Effector CD4-positive, alpha-beta T cell (primary cell): ENCODE measurements at regions not wholly inside any gene's neighbourhood (a gene's known extent, or its start where the extent isn't known, plus 50 kb on each side); places are given as distances from the start of the nearest gene placed in this dataset.

Experiments
- DNase-seq: peaks from one replicate; pipeline ENCODE4 v3.0.0-alpha.2; 2020

DNA sequence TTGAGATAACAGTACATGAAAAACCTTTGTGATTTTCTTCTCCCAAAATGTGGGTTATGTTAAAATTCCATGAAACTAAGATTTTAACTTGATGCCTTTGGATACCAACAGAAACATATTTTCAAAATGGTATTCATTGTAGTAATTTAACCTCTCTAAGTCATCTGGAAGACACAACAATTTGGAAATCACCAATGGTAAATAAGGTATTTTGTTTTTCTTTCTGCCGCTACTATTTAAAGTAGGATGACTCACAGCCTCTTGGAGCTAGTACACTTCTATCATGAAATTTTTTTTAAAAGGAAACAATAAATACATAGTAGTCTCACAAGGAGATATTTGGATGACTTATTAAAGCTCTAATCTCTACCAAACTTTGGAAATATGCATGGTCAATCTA is 291.6 kb upstream of the VEPH1 start:
- DNase-seq, result no peak

DNA sequence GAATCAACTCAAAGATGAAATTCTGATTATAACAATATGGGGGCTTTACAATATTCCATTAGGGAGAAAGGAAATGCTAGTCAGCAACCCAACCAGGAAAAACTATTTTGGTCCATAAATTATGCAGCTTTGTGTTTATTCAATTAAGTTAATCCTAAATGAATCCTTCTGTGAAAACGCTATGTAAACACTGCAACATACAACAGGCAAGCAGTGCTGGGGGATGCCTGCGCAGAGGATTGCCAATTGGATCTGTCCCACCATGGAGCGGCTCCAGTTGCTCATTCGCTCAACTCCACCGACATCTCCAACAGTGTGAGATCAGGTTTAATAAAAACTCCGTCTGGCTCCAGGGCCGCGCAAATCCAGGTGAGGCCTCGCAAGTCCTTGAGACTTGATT is 290.5 kb upstream of the VEPH1 start:
- no peak for DNase-seq

DNA sequence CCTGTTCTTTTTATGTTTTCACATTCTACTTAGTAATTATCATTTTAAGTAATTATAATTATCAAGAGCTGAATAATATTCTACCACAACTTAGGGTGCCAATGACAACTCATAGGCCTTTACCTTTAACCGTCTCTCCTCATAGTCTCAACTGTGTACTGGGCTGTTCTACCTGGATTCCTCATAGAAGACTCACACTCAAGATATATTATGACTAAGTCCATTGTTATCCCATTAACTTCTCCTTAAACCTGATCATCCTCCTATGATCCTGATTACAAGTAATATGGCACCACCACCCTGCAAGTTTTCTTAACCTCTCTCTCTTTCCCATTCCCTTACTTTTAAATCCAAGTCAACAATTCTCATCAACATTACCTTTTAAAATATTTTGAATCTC is 285.9 kb upstream of the VEPH1 start:
- DNase-seq, result no peak

DNA sequence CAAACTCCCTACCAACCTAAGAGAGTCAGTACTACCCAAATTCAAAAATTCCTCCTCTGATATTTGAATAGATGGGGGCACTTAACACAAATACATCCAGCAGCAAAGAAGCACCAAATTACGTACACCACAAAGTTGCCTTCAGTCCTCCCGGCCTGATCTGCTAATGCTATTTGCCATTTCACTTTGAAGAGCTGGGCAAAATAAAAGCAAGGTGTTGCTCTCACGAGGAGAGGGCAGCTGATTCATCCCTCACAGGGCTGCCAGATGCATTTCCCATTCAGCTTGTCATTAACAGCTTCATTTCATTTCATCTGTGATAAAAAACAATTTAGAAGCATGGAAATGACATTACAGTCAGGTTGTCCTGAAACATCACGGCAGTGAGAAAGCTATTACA is 283.4 kb upstream of the VEPH1 start:
- DNase-seq, result no peak

DNA sequence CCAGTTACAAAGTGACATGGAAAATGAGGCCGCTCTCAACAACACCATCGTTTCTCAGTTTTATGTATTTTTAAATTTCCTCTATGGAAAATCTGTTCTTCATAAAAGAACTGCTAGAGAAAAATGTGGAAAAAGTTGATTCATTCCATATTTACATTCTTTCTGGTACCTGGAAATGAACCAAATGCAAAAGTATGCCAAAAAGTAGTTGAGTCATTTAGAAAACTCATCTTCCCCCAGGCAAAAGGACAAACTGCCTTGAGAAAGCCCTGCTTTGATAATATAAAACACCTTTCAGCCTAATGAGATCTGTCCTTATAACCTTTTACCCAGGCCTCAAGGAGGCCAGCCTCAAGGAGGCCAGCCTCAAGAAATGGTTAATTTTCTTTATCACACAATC is 283.0 kb upstream of the VEPH1 start:
- no peak for DNase-seq

DNA sequence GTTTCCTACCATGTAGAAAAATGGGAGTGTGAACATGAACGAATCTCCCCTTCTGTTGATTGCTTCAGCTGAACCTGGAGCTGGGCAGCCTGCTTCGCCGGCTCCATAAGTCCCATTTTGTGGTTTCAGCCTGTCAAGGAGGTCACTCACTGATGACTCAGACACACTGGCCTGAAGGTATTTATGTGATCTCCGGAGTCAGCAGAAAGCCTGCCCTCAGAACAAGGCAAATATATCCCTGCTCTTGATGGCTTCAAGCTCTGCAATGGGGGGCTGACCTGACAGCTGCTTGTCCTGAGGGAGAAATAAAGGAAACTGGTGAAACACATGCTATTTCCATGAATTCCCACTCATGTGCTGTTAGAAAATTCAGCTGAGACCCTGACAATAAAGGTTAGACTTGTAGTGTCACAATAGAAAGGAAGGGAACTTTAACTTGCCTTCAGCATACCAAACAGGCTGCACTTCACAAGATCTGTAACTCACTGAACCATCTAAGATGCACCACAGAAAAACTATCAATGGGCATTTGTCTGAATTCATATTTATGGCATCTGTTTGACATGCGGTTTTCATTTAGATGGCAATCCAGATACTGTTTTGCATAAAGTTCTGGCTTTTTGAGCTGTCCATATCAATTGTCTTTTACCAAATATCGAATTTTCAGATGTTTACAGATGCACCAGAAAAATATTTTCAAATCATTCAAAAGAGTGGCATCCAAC is 282.0 kb upstream of the VEPH1 start:
- DNase-seq, result no peak

DNA sequence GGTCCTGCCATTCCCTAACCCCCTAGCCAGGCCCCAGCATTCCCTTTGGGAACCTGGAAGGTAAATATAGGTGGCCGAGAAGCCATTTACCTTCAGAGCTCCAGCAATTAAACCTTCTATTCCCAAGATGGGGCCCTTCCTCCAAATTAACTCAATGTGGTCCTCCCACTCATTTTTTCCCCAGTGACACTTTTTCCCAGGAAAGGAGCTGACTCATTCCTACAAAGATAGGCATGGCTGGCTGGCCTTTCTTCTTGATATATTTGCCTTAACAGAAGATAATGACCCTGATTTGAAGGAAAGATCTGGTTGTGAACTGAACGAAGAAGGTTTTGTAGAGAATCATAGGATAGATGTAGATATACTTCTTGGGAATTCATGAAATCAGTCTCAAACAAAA is 279.0 kb upstream of the VEPH1 start:
- no peak for DNase-seq

DNA sequence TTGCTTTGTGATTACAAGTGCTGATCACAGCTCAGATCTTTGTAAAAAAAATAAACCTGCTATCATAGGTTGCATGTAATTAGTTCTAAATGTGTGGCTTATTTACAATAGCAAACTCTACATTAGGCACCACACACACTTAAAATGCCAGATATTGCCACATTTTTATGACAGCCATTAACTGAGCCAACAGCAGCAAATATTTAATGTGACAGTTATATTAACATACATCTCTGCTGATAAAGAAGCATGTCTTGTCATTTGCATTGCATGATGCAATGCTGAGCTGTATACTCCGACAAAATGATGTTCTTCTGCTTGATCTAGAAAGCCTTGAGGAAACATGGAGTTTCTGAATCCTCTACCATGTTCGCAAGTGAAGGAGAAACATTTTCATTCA is 273.6 kb upstream of the VEPH1 start:
- no peak for DNase-seq

DNA sequence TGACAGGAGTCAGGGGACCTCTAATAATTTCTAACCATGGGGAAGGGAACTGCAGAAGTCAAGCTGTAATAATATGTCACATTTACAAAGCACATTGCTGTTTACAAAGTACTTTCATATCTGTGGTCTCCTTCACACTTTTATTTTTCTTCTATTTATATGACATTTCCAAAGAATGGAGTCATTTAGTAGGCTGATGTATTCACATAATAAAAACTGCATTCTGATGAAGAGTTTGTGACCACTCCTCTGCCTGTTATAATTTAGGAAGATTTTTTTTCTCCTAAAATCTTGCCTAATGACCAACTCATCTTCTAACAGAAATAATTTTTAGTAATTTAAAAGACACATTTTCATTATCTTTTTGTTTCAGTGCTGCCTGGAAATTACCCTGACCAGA is 272.2 kb upstream of the VEPH1 start:
- no peak for DNase-seq

DNA sequence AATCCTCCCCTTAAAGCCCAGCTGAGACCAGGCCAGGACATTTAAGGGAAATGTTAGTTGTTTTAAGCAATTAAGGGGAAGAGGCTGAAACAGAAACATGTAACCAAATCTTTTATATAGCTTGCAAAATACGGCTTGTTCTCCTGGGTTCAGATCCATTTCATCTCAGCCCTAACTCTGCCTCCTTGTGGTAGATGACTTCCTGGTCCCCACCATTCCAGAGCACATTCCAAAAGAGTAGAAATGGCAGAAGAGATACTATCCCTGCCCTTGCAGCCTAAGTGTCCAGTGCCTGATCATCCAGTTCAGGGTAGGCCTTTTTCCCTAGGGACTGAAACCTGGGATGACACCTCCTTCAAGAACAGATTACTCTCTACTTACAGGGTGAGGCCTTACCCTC is 266.2 kb upstream of the VEPH1 start:
- no peak for DNase-seq

DNA sequence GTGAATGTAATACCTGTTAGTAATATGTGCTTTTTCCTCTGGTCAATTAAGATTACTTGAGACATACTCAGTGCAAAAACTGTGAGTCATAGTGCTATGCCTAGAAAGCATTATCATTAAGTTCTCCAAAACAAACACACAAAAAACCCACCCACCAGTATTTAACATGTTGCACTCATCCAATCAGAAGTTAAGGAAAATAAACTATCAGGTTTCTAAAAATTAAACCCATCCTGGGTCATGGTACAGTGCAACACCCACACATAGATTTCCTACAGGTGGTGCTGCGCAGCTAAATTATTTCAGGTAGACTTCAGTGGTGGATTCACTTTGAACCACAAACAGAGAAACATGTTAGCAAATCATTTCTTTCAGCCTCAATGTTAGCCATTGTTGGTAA is 264.4 kb upstream of the VEPH1 start:
- DNase-seq, result no peak

DNA sequence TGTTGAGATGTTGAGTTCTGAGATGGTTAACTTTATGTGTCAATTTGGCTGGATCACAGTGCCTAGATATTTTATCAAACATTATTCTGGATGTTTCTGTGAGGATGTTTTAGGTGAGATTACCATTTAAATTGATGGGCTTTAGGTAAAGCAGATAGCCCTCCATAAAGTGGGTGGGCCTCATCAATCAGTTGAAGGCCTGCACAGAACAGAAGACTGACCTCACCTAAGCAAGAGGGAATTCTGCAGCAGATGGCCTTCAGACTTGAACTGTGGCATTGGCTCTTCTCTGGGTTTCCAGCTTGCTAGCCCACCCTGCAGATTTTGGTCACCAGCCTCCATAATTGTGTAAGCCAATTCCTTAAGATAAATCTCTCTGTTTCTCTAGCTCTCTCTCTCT is 260.4 kb upstream of the VEPH1 start:
- no peak for DNase-seq

DNA sequence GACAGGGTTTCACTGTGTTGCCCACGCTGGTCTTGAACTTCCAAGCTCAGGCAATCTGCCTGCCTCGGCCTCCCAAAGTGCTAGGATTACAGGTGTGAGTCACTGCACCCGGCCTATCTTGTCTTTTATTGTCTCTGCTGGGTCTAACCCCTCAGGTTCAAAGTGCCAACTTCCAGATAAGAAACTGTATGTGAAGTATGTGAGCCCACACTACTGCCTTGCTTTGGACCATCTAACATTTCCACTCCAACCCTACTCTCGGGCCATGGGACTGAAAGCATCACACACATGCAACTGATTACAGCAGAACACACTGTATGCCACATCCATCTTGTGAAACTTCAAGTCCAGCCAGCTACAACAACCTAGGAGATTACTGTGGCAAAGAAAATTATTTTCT is 256.1 kb upstream of the VEPH1 start:
- no peak for DNase-seq

DNA sequence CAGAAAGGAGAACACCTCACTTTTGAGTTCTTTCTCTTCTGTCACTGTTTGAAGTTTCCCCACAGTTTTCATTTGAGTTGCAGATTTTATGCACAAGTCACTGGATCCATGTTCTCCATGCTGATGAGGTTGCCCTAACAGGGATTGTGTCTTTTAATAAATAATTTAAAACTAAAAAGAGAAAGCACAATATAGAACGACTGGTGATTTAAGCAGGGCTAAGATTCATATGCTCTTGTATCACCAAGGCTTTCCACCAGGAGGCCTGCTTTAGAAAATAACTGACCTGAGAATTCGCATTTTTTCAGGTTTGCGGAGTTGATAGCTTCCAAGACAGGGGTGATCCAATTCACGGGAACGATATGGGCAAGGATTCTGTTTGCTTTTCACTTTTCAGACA is 252.0 kb upstream of the VEPH1 start:
- DNase-seq, result no peak

DNA sequence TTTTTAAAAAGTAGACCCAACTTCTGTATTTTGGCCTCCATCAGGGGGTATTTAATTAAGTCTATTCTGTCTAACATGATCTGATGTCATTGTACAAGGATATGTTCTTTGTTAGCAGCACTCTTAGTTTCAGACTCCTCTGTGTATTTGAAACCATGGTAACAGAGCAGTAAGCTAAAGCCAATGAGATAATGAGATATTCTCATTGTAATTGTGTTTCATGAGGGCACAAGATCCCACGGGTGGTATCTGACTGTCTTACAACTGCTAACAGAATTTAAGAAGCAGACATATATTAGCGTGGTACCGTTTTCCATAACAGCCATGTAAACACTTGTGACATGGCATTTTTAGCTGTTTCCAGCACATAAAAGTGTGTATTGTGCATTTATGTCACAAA is 251.2 kb upstream of the VEPH1 start:
- no peak for DNase-seq

DNA sequence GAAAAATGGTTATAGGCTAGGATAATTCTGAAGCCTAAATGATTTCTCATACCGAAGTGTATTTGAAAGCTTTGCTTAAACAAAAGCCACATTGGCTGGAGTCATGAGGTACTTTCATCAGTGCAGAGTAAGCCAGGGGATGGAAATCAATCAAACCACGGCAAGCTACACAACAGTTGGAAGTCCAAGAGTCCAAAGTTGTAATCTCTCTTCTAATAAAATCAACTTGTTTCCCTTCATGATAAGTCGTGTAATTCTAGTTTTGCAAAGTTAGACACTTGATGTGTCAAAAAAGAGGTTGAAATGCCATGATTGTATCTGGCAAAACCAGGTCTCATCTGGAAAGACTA is 250.5 kb upstream of the VEPH1 start:
- no peak for DNase-seq

DNA sequence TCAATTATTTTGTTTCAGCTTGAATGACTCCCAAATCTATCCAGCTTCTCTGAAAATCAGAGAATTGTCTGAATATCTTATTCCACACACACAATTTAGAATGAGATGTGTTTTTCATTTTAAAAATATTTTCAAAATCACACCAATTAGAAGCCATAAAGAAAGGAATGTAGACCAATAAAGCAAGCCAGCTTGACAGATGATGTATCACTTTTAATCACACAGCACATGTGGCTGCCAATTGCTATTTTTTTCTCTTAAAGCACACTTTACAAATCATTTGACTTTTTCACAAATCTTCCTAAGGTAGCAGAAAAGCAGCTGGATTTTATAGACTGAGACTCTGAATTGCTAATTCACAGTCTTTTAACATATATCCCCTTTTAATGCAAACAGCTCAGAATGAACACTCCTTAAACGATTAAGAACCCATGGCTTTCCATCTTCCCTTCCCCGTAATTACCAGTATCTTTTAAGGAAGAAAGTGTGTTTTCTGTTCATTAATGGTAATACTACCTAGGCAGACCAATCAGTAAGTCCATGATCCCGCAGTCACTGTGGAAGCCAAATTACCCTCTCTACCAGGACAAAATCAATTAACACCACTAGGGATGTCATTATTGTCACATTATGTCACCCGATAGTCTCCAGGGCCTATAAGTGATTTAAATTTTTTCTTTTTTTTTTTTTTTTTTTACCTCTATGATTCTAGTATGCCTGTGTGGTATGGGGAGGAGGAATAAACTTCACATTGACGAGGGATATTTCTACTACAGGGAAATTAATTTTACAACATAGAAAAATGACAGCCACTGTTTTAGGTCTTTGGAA is 250.0 kb upstream of the VEPH1 start:
- no peak for DNase-seq

DNA sequence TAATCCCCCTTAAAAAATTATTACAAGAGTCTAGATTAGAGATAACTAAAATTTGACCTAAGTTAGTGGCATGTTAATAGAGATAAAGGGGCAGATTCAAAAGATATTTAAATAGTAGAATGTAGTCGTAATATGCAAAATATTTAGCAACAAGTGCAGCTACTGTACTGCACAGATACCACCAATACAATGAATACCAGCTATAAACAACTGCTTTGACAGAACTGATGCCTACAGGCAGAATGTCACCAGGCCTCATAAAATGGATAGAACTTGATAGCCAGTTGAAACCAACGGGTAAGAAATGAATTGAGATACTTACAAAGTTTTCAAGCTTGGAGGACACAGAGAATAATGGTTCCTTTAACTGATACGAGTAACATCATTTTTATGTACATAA is 249.3 kb upstream of the VEPH1 start:
- no peak for DNase-seq

DNA sequence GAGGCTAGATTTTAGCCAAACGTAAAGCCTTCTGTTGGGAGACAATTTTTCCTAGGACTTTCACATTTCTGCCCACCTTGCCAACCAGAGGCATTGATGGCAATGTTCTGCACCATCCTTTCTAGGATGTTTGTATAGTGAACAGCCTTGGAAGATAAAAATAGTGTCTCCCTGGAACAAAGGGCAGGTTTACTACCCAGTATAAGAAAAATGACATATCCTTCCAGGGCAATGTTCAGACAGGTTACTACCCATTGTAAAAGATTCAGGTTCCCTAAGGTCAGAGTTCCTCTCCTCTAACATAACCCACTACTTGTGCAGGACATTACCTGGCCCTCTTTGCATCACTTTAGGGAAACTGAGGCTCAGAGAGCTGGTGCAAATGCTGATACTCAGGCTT is 248.2 kb upstream of the VEPH1 start:
- no peak for DNase-seq

DNA sequence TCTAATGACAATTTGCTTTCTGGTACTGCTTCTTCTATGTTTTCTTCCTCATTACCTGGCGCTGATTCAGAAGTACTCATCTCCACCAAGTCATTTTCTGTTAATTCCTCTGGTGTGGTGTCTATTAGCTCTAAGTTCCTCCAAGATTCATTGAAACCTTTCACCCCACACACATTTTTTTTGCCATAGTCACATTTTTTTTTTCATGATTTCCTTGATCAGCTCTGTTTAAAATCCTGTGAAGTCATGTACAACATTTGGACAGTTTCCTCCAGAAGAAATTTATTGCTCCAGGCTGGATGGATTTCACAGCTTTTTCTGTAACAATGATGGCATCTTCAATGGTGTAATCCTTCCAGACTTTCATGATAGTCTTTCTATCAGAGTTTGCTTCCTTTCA is 243.2 kb upstream of the VEPH1 start:
- DNase-seq, result no peak

DNA sequence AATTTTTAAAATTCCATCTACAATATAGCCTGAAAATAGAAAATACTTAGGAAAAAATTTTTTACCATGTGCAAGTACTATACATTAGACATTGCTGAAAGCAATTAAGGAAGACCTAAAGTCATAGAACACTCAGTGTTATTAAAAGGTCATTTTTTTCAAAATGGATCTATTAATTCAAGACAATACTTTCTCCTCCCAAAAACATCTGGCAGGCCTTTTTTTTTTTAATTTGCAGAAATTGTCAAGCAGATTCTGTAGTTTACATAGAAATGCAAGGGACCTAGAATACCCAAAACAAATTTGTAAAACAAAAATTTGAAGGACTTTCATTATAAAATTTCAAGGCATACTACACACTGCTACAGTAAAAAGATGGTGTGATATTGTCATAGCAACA is 238.4 kb upstream of the VEPH1 start:
- no peak for DNase-seq

DNA sequence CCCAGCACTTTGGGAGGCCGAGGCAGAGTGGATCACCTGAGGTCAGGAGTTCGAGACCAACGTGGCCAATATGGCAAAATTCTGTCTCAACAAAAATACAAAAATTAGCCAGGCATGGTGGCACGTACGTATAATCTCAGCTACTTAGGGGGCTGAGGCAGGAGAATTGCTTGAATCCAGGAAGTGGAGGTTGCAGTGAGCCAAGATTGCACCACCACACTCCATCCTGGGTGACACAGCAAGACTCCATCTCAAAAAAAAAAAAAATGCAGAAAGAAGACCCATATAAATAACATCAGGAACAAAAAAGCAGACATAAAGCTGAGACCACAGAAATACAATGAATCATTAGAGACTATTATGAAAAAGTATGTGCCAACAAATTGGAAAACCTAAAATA is 235.2 kb upstream of the VEPH1 start:
- DNase-seq, result no peak

DNA sequence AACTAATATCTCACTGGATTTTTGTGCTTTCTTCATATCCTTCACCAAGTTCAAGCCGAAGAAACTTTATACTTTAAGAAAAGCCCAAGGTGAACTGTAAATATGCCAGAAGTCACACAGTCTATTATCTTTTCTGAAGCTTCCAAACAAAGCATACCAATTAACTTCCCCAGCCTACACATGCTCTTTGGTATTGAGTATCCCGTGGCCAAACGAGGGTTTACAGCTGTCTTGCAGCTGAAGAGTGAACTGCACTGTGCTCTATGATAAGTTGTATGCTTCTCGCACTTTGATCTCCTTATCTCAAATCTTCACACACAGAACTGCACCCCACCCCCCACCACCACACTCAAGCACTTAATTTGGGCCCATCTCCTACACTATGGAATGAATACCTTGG is 215.6 kb upstream of the VEPH1 start:
- DNase-seq, result no peak

DNA sequence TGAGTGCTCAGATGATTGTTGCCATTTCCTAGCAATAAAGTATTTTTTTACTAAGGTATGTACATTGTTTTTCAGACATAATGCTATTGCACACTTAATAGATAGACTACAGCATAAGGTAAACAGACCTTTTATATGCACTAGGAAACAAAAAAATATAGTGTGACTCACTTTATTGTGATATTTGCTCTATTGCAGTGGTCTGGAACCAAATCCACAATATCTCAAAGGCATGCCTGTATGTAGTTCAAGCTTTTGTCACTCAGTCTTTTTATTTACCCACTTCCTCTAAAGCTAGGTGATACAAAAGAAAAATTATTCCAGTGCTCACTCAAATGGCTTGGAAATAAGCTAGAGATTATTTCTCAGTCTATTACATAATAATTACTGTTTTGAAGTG is 209.9 kb upstream of the VEPH1 start:
- no peak for DNase-seq

DNA sequence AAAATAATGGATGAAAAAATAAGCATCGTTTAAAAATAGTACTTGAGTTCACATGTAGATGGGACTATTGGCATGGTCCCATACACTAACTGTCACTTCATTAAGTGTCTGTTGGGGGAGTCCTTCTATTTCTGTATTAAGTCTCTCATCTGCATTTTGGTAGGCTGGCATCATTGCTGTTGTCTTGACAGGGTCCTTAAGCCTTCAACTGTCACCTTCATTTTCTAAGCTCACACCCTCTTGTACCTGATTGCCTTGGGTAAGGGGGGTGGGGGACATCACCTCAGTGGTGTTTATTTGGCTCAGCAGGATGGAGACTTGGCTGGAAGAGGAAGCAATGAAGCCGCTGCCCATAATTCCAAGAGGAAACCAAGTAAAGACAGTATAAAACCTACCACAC is 202.0 kb upstream of the VEPH1 start:
- no peak for DNase-seq
